Astrocyte (in vitro differentiated cells and primary cell): ENCODE measurements at regions not wholly inside any gene's neighbourhood (a gene's known extent, or its start where the extent isn't known, plus 50 kb on each side); places are given as distances from the start of the nearest gene placed in this dataset.

ENCODE experiments used
- DNase-seq: peaks from one replicate; pipeline ENCODE4 v3.0.0-alpha.2; 2010; ENCODE audit warnings: low read depth
- FAIRE-seq: peaks from 2 replicates; lab custom pipeline; 2011; peaks lifted over from hg19 to GRCh38; lab: Jason Lieb, UNC
- H2AFZ ChIP-seq: 2 replicates; pipeline ENCODE4 v1.6.0; 2012; ENCODE audit warnings: low read depth, low read length, inconsistent platforms
- H3K27ac ChIP-seq: 2 replicates; pipeline ENCODE4 v1.5.1; 2011; ENCODE audit warnings: low read depth, low read length, inconsistent platforms
- H3K27me3 ChIP-seq: 2 replicates; pipeline ENCODE4 v1.6.0; 2011; ENCODE audit warnings: low read length, inconsistent platforms; ENCODE audit not compliant: insufficient read depth
- H3K36me3 ChIP-seq: 2 replicates; pipeline ENCODE4 v1.5.1; 2011; ENCODE audit warnings: low read length, inconsistent platforms; ENCODE audit not compliant: insufficient read depth
- H3K4me1 ChIP-seq: 2 replicates; pipeline ENCODE4 v1.5.1; 2011; ENCODE audit warnings: low read length, inconsistent platforms; ENCODE audit not compliant: insufficient read depth
- H3K4me2 ChIP-seq: 2 replicates; pipeline ENCODE4 v1.6.0; 2012; ENCODE audit warnings: low read length, inconsistent platforms
- H3K4me3 ChIP-seq: 2 replicates; pipeline ENCODE4 v1.5.1; 2011; ENCODE audit warnings: low read depth, mild to moderate bottlenecking, low read length, inconsistent platforms; ENCODE audit not compliant: insufficient read depth
- H3K79me2 ChIP-seq: 2 replicates; pipeline ENCODE4 v1.6.0; 2012; ENCODE audit warnings: mild to moderate bottlenecking, low read length, inconsistent platforms; ENCODE audit not compliant: insufficient read depth
- H3K9ac ChIP-seq: 2 replicates; pipeline ENCODE4 v1.6.0; 2012; ENCODE audit warnings: mild to moderate bottlenecking, low read length, inconsistent platforms
- H3K9me3 ChIP-seq: 2 replicates; pipeline ENCODE4 v1.5.1; 2012; ENCODE audit warnings: low read depth, mild to moderate bottlenecking, low read length, inconsistent platforms; ENCODE audit not compliant: insufficient read depth
- H4K20me1 ChIP-seq: 2 replicates; pipeline ENCODE4 v1.6.0; 2012; ENCODE audit warnings: low read length, inconsistent platforms; ENCODE audit not compliant: insufficient read depth
- H3K27ac Mint-ChIP-seq: one replicate; pipeline ENCODE4 v1.8.0; 2021; ENCODE audit warnings: mild to moderate bottlenecking, mixed read lengths; ENCODE audit not compliant: unreplicated experiment
- H3K27me3 Mint-ChIP-seq: one replicate; pipeline ENCODE4 v1.8.0; 2021; ENCODE audit warnings: low read depth, mixed read lengths; ENCODE audit not compliant: unreplicated experiment
- H3K36me3 Mint-ChIP-seq: one replicate; pipeline ENCODE4 v1.8.0; 2021; ENCODE audit warnings: low read depth, mixed read lengths; ENCODE audit not compliant: unreplicated experiment
- H3K4me1 Mint-ChIP-seq: one replicate; pipeline ENCODE4 v1.8.0; 2021; ENCODE audit warnings: low read depth, mixed read lengths; ENCODE audit not compliant: unreplicated experiment
- H3K4me3 Mint-ChIP-seq: one replicate; pipeline ENCODE4 v1.8.0; 2021; ENCODE audit warnings: mild to moderate bottlenecking, moderate library complexity, mixed read lengths; ENCODE audit not compliant: unreplicated experiment
- H3K9me3 Mint-ChIP-seq: one replicate; pipeline ENCODE4 v1.8.0; 2021; ENCODE audit warnings: mild to moderate bottlenecking, mixed read lengths; ENCODE audit not compliant: unreplicated experiment
- EZH2 ChIP-seq: IDR thresholded peaks from 2 replicates; pipeline ENCODE4 v1.6.1; 2012; ENCODE audit warnings: mild to moderate bottlenecking, low read length, inconsistent platforms; ENCODE audit not compliant: insufficient read depth
- TF ChIP-seq, protein P1 (sequence below): IDR thresholded peaks from 2 replicates; pipeline ENCODE4 v1.5.1; 2011; ENCODE audit warnings: low read depth, mild to moderate bottlenecking, inconsistent platforms, low read length, moderate library complexity; ENCODE audit not compliant: insufficient read depth

DNA sequence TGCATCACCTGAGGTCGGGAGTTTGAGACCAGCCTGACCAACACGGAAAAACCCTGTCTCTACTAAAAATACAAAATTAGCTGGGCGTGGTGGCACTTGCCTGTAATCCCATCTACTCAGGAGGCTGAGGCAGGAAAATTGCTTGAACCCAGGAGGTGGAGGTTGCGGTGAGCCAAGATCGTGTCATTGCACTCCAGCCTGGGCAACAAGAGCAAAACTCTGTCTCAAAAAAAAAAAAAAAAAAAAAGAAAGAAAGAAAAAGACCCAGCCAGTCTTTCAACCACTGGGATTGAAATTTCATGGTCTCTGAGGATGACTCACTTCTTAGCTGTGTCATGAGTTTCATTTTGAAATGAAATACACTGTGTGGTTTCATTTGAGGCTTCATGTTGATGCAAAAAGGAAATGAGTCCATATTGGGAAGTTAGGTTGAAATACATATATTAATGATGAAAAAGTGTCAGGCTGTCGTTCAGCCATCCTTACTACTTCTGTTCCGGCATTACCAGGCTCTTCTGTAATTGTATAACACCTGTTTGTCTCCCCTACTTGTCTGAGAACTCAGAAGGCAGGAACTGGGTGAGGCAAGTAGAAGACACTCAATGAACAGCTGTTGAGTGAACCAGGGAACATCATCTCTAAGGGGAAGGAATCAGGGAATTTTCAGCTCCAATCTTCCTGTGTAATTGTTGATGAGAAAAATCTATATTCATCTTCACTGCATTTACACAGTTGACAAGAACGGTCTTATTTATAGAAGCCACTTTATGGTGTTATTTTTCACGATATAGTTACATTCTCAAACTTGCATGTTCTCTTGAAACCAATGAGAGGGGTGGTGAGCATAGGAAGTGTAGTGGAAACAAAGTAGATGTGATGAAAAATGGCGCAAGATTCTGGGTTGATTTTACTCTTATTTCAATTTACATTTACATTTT is 87.4 kb downstream of the NFKBIZ start:
- Histone ChIP-seq H3K79me2 (no peaks in the 10 kb centered on the region), H3K4me2 (peak overlapping the region; percentile 37), H4K20me1 (no peaks in the 10 kb centered on the region), H3K4me3 (no peak overlapping the region), H3K27ac (peak overlapping the region; percentile 70), H2AFZ (peak overlapping the region; percentile 53), H3K36me3 (no peaks in the 10 kb centered on the region), H3K9ac (no peak overlapping the region), H3K9me3 (no peaks in the 10 kb centered on the region), H3K4me1 (peaks cover 38% of the 10 kb centered on the region), H3K27me3 (no peaks in the 10 kb centered on the region)
- H3K4me3 Mint-ChIP-seq = no peak overlapping the region
- TF ChIP-seq EZH2 = no peak
- TF ChIP-seq, protein P1, sequence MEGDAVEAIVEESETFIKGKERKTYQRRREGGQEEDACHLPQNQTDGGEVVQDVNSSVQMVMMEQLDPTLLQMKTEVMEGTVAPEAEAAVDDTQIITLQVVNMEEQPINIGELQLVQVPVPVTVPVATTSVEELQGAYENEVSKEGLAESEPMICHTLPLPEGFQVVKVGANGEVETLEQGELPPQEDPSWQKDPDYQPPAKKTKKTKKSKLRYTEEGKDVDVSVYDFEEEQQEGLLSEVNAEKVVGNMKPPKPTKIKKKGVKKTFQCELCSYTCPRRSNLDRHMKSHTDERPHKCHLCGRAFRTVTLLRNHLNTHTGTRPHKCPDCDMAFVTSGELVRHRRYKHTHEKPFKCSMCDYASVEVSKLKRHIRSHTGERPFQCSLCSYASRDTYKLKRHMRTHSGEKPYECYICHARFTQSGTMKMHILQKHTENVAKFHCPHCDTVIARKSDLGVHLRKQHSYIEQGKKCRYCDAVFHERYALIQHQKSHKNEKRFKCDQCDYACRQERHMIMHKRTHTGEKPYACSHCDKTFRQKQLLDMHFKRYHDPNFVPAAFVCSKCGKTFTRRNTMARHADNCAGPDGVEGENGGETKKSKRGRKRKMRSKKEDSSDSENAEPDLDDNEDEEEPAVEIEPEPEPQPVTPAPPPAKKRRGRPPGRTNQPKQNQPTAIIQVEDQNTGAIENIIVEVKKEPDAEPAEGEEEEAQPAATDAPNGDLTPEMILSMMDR = no peak
- peak overlapping the region; percentile 96 for H3K27ac Mint-ChIP-seq
- peak; percentile 94 for FAIRE-seq
- no peaks in the 10 kb centered on the region for H3K36me3 Mint-ChIP-seq
- peak; percentile 91 for DNase-seq
- peaks cover 26% of the 10 kb centered on the region for H3K4me1 Mint-ChIP-seq
- H3K9me3 Mint-ChIP-seq = peaks cover 4% of the 10 kb centered on the region
- H3K27me3 Mint-ChIP-seq = no peaks in the 10 kb centered on the region

DNA sequence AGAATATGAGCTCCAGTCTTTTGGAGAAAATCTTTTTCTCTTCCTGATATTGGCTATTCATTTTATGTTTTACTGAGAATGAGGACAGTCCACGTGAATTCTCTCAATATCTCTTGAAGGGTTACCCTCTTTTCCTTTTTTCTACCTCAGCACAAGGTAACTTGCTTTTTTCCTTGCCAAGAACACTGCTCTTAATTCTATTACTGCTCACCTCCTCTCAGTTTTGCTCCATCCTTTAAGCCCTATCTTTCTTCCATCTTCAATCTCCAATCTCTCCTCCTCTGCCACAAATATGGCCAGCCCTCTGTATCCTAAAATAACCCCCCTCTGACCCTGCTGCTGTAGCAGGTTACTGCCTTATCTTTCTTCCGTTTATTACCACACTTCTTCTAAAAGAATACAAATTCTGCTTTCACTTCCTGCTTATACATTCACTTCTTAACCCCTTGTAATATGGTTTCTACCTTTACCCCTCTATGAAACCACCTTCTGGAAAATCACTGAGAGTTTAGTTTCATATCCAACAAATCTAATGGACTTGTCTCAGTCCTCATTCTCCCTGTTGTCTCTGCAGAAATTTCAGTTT is 89.0 kb downstream of the NFKBIZ start:
- H3K4me2 ChIP-seq = no peak overlapping the region

More for the DNA sequence above, 89.0 kb downstream of the NFKBIZ start:
- H2AFZ ChIP-seq = peak overlapping the region; percentile 24
- H3K36me3 ChIP-seq = no peaks in the 10 kb centered on the region
- no peaks in the 10 kb centered on the region for H3K27me3 ChIP-seq
- Mint-ChIP-seq H3K4me1 (peaks cover 21% of the 10 kb centered on the region), H3K27ac (no peak overlapping the region), H3K4me3 (no peak overlapping the region), H3K27me3 (no peaks in the 10 kb centered on the region), H3K36me3 (no peaks in the 10 kb centered on the region), H3K9me3 (no peaks in the 10 kb centered on the region)
- H3K9me3 ChIP-seq = no peaks in the 10 kb centered on the region
- FAIRE-seq = peak; percentile 47
- no peaks in the 10 kb centered on the region for H4K20me1 ChIP-seq
- H3K4me3 ChIP-seq = no peak overlapping the region
- TF ChIP-seq, protein P1 = no peak
- TF ChIP-seq EZH2 = no peak
- H3K79me2 ChIP-seq = no peaks in the 10 kb centered on the region
- peaks cover 46% of the 10 kb centered on the region for H3K4me1 ChIP-seq
- no peak overlapping the region for H3K9ac ChIP-seq
- no peak overlapping the region for H3K27ac ChIP-seq
- no peak for DNase-seq
